RPMI7951 (cell line): ENCODE measurements at regions not wholly inside any gene's neighbourhood (a gene's known extent, or its start where the extent isn't known, plus 50 kb on each side); places are given as distances from the start of the nearest gene placed in this dataset.
"Not testable (repeated sequence)": the region's sequence is repeated elsewhere in the genome, so short reads cannot be mapped to it uniquely, and the experiment has no call there.

ENCODE experiments used
- DNase-seq: peaks from one replicate; pipeline ENCODE4 v3.0.0-alpha.2; 2012; ENCODE audit warnings: low read depth

- DNase-seq, result not testable (repeated sequence)
Observed at GRCh38 chr11:3444420-3444744, 65.4 kb upstream of the ZNF195 start.

- DNase-seq, result not testable (repeated sequence)
Observed at GRCh38 chr11:3443700-3444419, 64.9 kb upstream of the ZNF195 start.

- DNase-seq, result not testable (repeated sequence)
Observed at GRCh38 chr11:3437441-3437840, 58.5 kb upstream of the ZNF195 start.

GRCh38 chr11:3434976-3435375, 56.0 kb upstream of the ZNF195 start:
- no peak for DNase-seq

GRCh38 chr11:3429191-3429590, 50.2 kb upstream of the ZNF195 start:
- DNase-seq, result not testable (repeated sequence)
